ENCODE measurements at regions not wholly inside any gene's neighbourhood (a gene's known extent, or its start where the extent isn't known, plus 50 kb on each side); places are given as distances from the start of the nearest gene placed in this dataset.
"Not testable (repeated sequence)": the region's sequence is repeated elsewhere in the genome, so short reads cannot be mapped to it uniquely, and the experiment has no call there.

DNA sequence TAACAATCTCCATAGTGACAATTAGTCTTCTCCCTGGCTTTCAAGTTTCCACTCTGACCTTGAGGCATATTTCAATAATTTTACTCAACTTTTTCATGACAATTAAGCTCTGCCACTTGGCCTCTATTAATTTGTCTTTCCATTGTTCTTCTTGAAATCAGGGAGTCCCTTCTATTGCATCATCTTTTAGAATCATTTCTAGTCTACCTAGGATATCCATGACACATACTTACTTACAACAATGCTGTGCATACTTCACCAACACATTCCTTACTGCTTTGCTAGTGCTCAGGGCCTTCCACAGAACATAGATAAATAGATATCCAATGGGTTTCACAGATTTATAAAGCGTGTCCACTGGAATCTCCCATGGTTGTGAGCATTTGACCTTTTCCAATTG lies 331.5 kb upstream of the LRP1B start:
- no peak for DNase-seq

GRCh38 chr2:142445551-142446072 lies 314.8 kb upstream of the LRP1B start:
- DNase-seq = no peak

DNA sequence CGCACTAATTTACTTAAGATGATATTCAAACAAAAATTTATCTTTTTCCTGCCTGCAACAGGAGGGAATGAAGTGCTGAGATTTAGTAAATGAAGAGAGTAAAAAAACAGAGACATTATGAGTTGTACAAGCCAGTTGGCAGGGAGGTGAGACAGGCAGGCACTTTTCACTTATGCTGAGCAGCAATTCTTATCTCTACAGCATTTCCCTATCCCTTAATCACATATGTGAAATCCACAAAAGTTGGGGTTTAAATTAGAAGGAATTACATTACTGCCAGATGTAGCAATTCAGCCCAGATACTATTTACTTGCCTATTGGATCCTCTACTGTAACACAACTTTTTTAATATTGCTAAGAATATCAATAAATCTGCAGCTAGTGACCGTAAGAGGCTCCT lies 314.2 kb upstream of the LRP1B start:
- no peak for DNase-seq

DNA sequence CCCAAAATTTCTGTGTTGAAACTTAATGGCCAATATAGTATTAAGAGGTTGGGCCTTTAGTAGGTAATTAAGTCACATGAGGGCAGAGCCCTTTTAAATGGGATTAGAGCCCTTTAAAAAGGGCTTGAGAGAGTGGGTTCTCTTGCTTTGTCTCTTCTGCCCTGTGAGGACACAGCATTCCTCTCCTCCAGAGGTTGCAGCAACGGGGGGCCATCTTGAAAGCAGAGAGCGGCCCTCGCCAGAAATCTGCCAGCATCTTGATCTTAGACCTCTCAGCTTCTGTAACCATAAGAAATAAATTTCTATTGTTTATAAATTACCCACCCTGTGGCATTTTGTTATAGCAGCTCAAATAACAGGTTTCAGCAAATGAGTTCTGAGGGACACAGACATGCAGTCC lies 305.0 kb upstream of the LRP1B start:
- DNase-seq = no peak

- no peak for DNase-seq
Observed at GRCh38 chr2:142426064-142426463, 295.2 kb upstream of the LRP1B start.

DNA sequence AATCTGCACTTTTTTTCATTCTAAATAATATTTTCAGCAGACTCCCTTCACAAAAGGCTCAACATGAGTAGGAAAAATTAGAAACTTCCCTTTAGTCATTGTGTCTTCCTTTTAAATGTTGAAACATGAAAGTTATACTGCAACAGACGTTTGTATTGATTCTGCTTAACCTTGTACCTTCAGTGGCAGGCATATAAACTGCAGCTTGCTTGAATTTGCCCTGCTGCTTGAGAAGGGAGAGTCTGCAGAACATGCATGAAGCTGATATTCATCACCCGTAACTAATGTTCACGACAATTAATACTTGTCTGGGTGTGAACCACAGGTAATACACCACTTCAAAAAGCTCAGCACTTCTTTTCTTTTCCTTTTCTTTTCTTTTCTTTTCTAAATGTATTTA lies 294.7 kb upstream of the LRP1B start:
- no peak for DNase-seq

GRCh38 chr2:142423603-142424002 lies 292.8 kb upstream of the LRP1B start:
- DNase-seq = no peak

- no peak for DNase-seq
Observed at GRCh38 chr2:142422769-142423168, 292.0 kb upstream of the LRP1B start.

- no peak for DNase-seq
Observed at GRCh38 chr2:142422041-142422440, 291.2 kb upstream of the LRP1B start.

DNA sequence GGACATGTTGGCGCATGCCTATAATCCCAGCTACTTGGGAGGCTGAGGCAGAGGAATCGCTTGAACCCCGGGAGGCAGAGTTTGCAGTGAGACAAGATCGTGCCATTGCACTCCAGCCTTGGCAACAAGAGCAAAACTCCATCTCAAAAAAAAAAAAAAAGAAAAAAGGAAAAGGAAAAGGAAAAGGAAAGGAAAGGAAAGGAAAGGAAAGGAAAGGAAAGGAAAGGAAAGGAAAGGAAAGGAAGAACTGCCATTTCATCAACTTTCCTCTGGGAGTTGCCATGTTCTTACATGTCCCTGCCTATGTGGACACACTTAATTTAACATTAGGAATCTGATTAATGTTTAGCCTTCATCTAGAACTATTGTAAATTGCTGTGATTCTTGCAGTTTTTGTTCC lies 287.9 kb upstream of the LRP1B start:
- not testable (repeated sequence) for DNase-seq

DNA sequence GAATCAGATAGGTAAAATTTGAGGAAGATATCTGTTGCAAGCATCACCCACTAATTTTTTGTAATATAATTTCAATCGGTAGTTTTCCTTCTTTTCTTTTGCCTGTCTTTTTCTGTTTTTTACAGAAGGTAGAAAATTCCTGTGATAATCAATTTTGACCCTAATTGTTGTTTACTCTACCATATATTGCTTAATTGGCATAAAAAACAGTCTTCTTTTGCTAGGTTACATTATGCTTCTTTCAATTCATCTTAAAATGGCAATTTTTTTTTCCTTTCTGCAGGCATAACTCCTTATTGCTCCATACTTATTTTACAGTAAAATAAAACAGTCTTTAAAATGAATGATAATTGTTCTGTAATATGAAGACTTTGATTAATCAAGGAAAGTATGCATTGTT lies 286.2 kb upstream of the LRP1B start:
- DNase-seq = no peak

- no peak for DNase-seq
Observed at GRCh38 chr2:142415461-142415860, 284.6 kb upstream of the LRP1B start.

DNA sequence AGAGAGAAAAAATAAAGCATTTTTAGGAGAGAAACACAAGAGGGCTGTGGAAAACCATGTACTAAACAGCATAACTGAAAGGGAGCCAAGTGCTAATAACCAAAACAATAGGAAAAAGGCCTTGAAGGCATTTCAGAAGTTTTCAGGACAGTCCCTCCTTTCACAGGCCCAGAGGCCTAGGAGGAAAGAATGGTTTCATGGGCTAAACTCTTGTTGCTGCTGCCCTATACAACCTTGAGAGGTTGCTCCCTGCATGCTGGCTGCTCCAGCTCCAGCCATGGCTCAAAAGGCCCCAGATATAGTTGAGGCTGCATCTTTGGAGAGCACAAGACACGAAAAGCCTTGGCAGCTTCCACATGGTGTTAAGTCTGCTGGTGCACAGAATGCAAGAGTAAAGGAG lies 267.4 kb upstream of the LRP1B start:
- no peak for DNase-seq

- DNase-seq = peak in 1 of 2 donors; percentile 53
Observed at GRCh38 chr2:142395291-142395690, 264.5 kb upstream of the LRP1B start.

DNA sequence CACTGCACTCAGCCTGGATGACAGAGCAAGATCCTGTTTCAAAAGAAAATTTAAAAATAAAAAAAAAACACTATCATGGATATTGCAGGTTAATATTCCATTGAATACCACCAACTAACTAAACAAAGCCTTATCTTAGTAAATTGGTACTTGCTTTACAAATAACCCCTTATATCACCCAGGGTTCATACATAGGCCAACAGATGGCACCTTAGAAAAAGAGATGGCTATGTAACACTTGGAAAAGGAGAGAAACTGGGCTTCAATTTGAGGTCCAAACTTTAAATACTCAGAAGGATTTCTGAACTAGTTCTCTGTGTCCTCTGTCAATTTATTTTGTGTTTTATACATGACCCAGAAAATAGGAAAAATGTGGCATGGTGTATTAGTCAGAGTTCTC lies 249.6 kb upstream of the LRP1B start:
- no peak for DNase-seq

DNA sequence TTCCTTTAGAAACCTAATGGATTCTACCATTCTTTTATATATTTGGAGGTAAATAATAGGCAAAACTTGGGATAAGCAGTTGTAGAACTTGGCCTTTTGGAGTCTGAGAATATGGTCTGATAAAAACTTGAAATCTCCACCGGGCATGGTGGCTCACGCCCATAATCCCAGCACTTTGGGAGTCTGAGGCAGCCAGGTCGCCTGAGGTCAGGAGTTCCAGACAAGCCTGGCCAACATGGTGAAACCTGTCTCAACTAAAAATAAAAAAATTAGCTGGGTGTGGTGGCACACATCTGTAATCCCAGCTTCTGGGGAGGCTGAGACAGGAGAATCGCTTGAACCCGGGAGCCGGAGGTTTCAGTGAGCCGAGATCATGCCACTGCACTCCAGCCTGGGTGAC lies 231.3 kb upstream of the LRP1B start:
- DNase-seq = not testable (repeated sequence)

- DNase-seq = no peak
Observed at GRCh38 chr2:142347751-142348150, 216.9 kb upstream of the LRP1B start.

- no peak for DNase-seq
Observed at GRCh38 chr2:142339261-142339660, 208.4 kb upstream of the LRP1B start.

GRCh38 chr2:142332196-142332595 lies 201.4 kb upstream of the LRP1B start:
- DNase-seq = no peak

- no peak for DNase-seq
Observed at GRCh38 chr2:142330458-142330857, 199.6 kb upstream of the LRP1B start.

- DNase-seq = no peak
Observed at GRCh38 chr2:142325870-142326269, 195.1 kb upstream of the LRP1B start.

- no peak for DNase-seq
Observed at GRCh38 chr2:142323206-142323605, 192.4 kb upstream of the LRP1B start.

DNA sequence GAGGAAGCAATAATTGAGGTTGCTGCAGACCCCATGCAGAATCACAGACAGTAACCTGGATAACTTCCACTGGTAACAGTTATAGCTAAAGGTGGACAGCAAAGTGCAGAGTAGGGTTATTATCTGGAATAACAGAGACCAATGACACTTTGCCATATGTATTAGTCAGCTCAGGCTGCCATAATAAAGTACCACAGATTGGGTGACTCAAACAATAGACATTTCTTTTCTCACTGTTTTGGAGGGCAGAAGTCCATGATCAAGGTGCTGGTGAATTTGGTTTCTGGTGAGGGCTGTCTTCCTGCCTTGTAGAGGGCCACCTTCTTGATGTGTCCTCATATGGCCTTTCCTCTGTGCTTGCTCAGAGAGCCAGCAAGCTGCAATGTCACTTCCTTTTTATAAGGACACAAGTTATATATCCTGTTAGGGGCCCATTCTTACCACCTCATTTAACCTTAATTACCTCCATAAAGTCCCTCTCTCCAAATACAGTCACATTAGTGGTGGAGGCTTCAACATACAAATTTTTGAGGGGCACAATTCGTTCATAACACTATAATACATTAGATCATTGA lies 191.0 kb upstream of the LRP1B start:
- DNase-seq = no peak

DNA sequence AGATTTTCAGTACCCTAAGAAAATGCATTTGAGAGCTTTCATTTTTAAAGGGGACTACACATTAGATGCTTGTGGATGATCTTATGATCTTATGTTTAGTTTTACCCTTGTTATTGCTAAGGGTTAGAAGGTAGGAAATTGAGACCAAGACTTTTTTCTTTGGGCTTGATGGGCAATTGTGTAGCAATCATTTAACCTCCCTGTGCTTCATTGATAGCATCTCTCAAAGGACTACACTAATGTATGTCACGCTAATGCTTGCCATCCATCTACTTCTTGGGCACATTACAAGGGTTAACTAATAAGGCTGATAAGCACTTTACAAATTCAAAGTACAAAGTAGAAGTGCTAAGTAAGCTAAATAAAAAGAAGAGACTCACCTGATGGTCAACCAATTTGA lies 189.3 kb upstream of the LRP1B start:
- DNase-seq = no peak

GRCh38 chr2:142316049-142316448 lies 185.2 kb upstream of the LRP1B start:
- DNase-seq = no peak
